ENCODE measurements at regions not wholly inside any gene's neighbourhood (a gene's known extent, or its start where the extent isn't known, plus 50 kb on each side); places are given as distances from the start of the nearest gene placed in this dataset.

DNA sequence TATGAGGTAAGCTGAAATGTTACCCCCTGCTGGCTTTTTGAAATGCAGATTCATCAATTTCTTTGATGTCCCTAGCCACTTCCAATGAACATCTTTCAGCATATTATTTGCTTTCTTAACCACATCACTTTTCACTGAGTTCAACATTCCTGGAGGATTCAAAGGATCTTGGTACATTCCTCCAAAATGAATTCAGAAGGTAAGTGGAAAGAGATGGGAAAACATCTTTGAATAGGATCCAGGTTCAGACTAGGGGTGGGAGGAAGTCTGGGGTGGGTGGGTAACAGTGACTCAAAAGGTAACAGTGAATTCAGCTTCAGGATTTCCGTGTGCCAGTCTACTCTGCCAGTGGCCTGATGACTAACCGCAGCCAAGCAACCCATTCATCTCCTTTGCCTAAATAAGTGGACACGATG is 180.7 kb downstream of the ZC3H11B start:
- intact Hi-C loops (cut with micrococcal nuclease): no loop called here
- no peaks in the 10 kb centered on the region for H3K9me3 Mint-ChIP-seq
- no peaks in the 10 kb centered on the region for H3K36me3 Mint-ChIP-seq
- no peaks in the 10 kb centered on the region for H3K36me3 ChIP-seq (ENCODE audit: control insufficient read depth, insufficient read depth, low read length)
- no peaks in the 10 kb centered on the region for H3K9me3 ChIP-seq (ENCODE audit: control insufficient read depth, insufficient read depth, low read length)
- DNase-seq: no peak
- H3K27me3 ChIP-seq (ENCODE audit: control insufficient read depth, insufficient read depth, low read length): no peaks in the 10 kb centered on the region
- TF ChIP-seq, protein P1, sequence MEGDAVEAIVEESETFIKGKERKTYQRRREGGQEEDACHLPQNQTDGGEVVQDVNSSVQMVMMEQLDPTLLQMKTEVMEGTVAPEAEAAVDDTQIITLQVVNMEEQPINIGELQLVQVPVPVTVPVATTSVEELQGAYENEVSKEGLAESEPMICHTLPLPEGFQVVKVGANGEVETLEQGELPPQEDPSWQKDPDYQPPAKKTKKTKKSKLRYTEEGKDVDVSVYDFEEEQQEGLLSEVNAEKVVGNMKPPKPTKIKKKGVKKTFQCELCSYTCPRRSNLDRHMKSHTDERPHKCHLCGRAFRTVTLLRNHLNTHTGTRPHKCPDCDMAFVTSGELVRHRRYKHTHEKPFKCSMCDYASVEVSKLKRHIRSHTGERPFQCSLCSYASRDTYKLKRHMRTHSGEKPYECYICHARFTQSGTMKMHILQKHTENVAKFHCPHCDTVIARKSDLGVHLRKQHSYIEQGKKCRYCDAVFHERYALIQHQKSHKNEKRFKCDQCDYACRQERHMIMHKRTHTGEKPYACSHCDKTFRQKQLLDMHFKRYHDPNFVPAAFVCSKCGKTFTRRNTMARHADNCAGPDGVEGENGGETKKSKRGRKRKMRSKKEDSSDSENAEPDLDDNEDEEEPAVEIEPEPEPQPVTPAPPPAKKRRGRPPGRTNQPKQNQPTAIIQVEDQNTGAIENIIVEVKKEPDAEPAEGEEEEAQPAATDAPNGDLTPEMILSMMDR (IDR thresholded peaks at IDR 0.05): no peak
- H3K4me1 Mint-ChIP-seq: no peaks in the 10 kb centered on the region
- H3K27ac Mint-ChIP-seq: no peak overlapping the region
- no peak overlapping the region for H3K4me3 ChIP-seq (ENCODE audit: low read length)
- no peaks in the 10 kb centered on the region for H3K27me3 Mint-ChIP-seq (ENCODE audit: low read depth in 2 of 2)
- no peak for ATAC-seq
- 88% methylated on average over 3 of the region's 3 CpGs for WGBS (ENCODE audit: insufficient coverage)
- H3K4me3 Mint-ChIP-seq: no peak overlapping the region
- no peak overlapping the region for H3K27ac ChIP-seq (ENCODE audit: low read length)
- no peaks in the 10 kb centered on the region for H3K4me1 ChIP-seq (ENCODE audit: control insufficient read depth, insufficient read depth, low read length)

DNA sequence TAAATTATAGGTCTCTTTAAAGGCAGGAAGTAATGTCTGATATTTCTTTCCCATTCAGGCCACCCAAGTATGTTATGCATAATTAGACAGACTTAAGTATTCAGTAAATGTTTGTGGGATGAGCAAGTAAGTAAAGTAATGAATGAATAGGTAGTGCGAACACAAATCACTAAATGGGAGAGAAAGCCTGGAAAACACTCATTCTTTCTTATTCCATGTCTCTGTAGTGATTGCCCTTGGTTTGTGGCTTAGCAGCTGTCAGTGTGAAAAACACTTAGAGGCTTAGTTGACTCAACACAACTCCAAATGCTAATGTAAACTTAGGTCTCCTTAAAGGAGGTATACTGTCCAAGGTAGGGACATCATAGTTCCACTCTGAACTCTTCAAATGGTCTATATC is 182.5 kb downstream of the ZC3H11B start:
- Mint-ChIP-seq H3K4me1 (no peaks in the 10 kb centered on the region), H3K36me3 (no peaks in the 10 kb centered on the region), H3K27ac (no peak overlapping the region), H3K27me3 (ENCODE audit: low read depth in 2 of 2) (no peaks in the 10 kb centered on the region), H3K4me3 (no peak overlapping the region), H3K9me3 (no peaks in the 10 kb centered on the region)
- Histone ChIP-seq H3K27ac (ENCODE audit: low read length) (no peak overlapping the region), H3K36me3 (ENCODE audit: control insufficient read depth, insufficient read depth, low read length) (no peaks in the 10 kb centered on the region), H3K4me3 (ENCODE audit: low read length) (no peak overlapping the region), H3K9me3 (ENCODE audit: control insufficient read depth, insufficient read depth, low read length) (no peaks in the 10 kb centered on the region), H3K4me1 (ENCODE audit: control insufficient read depth, insufficient read depth, low read length) (no peaks in the 10 kb centered on the region), H3K27me3 (ENCODE audit: control insufficient read depth, insufficient read depth, low read length) (no peaks in the 10 kb centered on the region)
- TF ChIP-seq, protein P1 (IDR thresholded peaks at IDR 0.05): no peak
- 100% methylated on average over 1 of the region's 1 CpG for WGBS (ENCODE audit: insufficient coverage)
- ATAC-seq (no peak), DNase-seq (no peak)
- intact Hi-C loops (cut with micrococcal nuclease): no loop called here

DNA sequence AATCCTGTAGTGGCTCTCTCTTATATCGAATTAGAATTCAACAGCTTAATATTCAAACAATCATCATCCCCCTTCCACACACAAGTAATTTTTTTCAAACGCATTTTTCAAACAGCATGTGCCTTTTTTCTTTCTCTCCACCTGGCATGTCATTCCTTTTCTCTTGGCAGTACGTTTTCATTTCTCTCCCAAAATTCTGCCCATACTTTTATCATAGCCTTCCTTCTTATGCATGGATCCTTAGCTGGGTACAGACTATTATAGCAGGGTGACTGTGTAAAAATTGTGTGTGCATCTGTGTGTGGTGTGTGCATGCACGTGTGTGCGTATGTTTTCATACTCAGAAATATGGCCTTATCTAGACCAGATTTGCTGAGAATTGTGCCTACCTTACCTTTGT is 184.3 kb downstream of the ZC3H11B start:
- Mint-ChIP-seq H3K4me3 (no peak overlapping the region), H3K27me3 (ENCODE audit: low read depth in 2 of 2) (no peaks in the 10 kb centered on the region), H3K9me3 (no peaks in the 10 kb centered on the region), H3K4me1 (no peaks in the 10 kb centered on the region), H3K27ac (no peak overlapping the region), H3K36me3 (no peaks in the 10 kb centered on the region)
- no peak for DNase-seq
- TF ChIP-seq, protein P1 (IDR thresholded peaks at IDR 0.05): no peak
- Histone ChIP-seq H3K4me3 (ENCODE audit: low read length) (no peak overlapping the region), H3K9me3 (ENCODE audit: control insufficient read depth, insufficient read depth, low read length) (no peaks in the 10 kb centered on the region), H3K27ac (ENCODE audit: low read length) (no peak overlapping the region), H3K36me3 (ENCODE audit: control insufficient read depth, insufficient read depth, low read length) (no peaks in the 10 kb centered on the region), H3K4me1 (ENCODE audit: control insufficient read depth, insufficient read depth, low read length) (no peaks in the 10 kb centered on the region), H3K27me3 (ENCODE audit: control insufficient read depth, insufficient read depth, low read length) (no peaks in the 10 kb centered on the region)
- WGBS (ENCODE audit: insufficient coverage): 80% methylated on average over 5 of the region's 5 CpGs
- no peak for ATAC-seq
- intact Hi-C loops (cut with micrococcal nuclease): no loop called here

DNA sequence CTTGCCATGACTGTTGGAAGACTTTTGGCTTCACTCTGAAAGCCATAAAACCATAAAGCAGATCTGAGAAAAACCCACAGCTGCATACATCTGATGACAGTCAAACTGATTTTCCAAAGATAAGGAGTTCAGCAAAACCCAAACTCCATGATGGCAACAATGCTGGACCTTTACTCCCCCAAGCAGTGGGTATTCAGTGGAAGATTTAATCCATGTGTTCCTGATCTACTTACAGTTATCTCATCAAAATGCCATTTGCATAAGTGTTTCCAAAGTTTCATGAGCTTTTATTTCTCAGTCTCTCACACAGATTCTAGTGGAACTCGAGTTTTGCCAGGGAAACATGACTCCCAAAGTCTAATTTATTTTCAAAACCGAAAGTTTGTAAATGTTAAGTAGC is 184.9 kb downstream of the ZC3H11B start:
- Histone ChIP-seq H3K4me1 (ENCODE audit: control insufficient read depth, insufficient read depth, low read length) (no peaks in the 10 kb centered on the region), H3K27me3 (ENCODE audit: control insufficient read depth, insufficient read depth, low read length) (no peaks in the 10 kb centered on the region), H3K36me3 (ENCODE audit: control insufficient read depth, insufficient read depth, low read length) (no peaks in the 10 kb centered on the region), H3K4me3 (ENCODE audit: low read length) (no peak overlapping the region), H3K9me3 (ENCODE audit: control insufficient read depth, insufficient read depth, low read length) (no peaks in the 10 kb centered on the region), H3K27ac (ENCODE audit: low read length) (no peak overlapping the region)
- intact Hi-C loops (cut with micrococcal nuclease): no loop called here
- no peaks in the 10 kb centered on the region for H3K36me3 Mint-ChIP-seq
- H3K27me3 Mint-ChIP-seq (ENCODE audit: low read depth in 2 of 2): no peaks in the 10 kb centered on the region
- no peaks in the 10 kb centered on the region for H3K4me1 Mint-ChIP-seq
- no peaks in the 10 kb centered on the region for H3K9me3 Mint-ChIP-seq
- H3K27ac Mint-ChIP-seq: no peak overlapping the region
- H3K4me3 Mint-ChIP-seq: no peak overlapping the region
- no peak for ATAC-seq
- WGBS (ENCODE audit: insufficient coverage): no CpG with 5 or more reads among the region's 2 CpGs
- TF ChIP-seq, protein P1 (IDR thresholded peaks at IDR 0.05): no peak
- DNase-seq: no peak

Measured in natural killer cell (primary cell).